PC-9 (cell line): ENCODE measurements at regions not wholly inside any gene's neighbourhood (a gene's known extent, or its start where the extent isn't known, plus 50 kb on each side); places are given as distances from the start of the nearest gene placed in this dataset.

Experiments
- BruUV-seq: library from RNA; stranded (reverse); fragments of 400-500 nt; replicated peaks from 2 replicates; lab custom pipeline; 2021; lab: Mats Ljungman, UMichigan
- CTCF ChIA-PET: fragments of 300-600 bp; sonication (Branson Sonifier 250); formaldehyde crosslinking; loops from one replicate; lab custom pipeline; 2022; ENCODE audit warnings: antibody characterized with exemption; lab: Charles Lee
- POLR2A ChIA-PET: fragments of 300-600 bp; sonication (Branson Sonifier 250); formaldehyde crosslinking; loops from one replicate; lab custom pipeline; 2022; ENCODE audit warnings: antibody characterized with exemption; ENCODE audit not compliant: unreplicated experiment; lab: Charles Lee
- DNase-seq, 2 experiments: peaks; one replicate each; pipeline versions ENCODE4 v3.0.0 to v3.0.0-alpha.2; 2015 to 2022; ENCODE audit warnings: mixed read lengths in 1 of 2
- H2AFZ ChIP-seq: fragments of 200-600 bp; sonication (generic); 2 replicates; pipeline ENCODE4 v1.8.1; 2017; ENCODE audit warnings: antibody characterized with exemption
- H3F3A ChIP-seq: fragments of 200-600 bp; sonication (generic); 2 replicates; pipeline ENCODE4 v1.8.1; 2017; ENCODE audit warnings: antibody characterized with exemption, mild to moderate bottlenecking, low read depth; ENCODE audit not compliant: insufficient read depth
- H3K27ac ChIP-seq: fragments of 200-600 bp; sonication (generic); 2 replicates; pipeline ENCODE4 v1.6.1; 2016; ENCODE audit warnings: mixed run types
- H3K27me3 ChIP-seq: fragments of 200-600 bp; sonication (generic); 2 replicates; pipeline ENCODE4 v1.6.1; 2016; ENCODE audit warnings: low read depth, mixed run types; ENCODE audit not compliant: insufficient read depth
- H3K36me3 ChIP-seq: fragments of 200-600 bp; sonication (generic); 2 replicates; pipeline ENCODE4 v1.6.1; 2016; ENCODE audit warnings: low read depth, mixed run types
- H3K4me1 ChIP-seq: fragments of 200-600 bp; sonication (generic); replicated peaks from 2 replicates; pipeline ENCODE4 v1.6.1; 2016; ENCODE audit warnings: mixed run types; ENCODE audit not compliant: insufficient read depth
- H3K4me2 ChIP-seq: fragments of 200-600 bp; sonication (generic); 2 replicates; pipeline ENCODE4 v1.6.1; 2017; ENCODE audit warnings: mixed run types
- H3K4me3 ChIP-seq: fragments of 200-600 bp; sonication (generic); 2 replicates; pipeline ENCODE4 v1.6.1; 2016; ENCODE audit warnings: mixed run types
- H3K79me2 ChIP-seq: fragments of 200-600 bp; sonication (generic); 2 replicates; pipeline ENCODE4 v1.6.1; 2017; ENCODE audit warnings: low read depth, mixed run types
- H3K9me2 ChIP-seq: fragments of 200-600 bp; sonication (generic); 2 replicates; pipeline ENCODE4 v1.8.1; 2017; ENCODE audit warnings: mild to moderate bottlenecking; ENCODE audit not compliant: insufficient read depth
- H3K9me3 ChIP-seq: fragments of 200-600 bp; sonication (generic); 2 replicates; pipeline ENCODE4 v1.8.1; 2016; ENCODE audit warnings: low read depth; ENCODE audit not compliant: insufficient read depth
- H4K20me1 ChIP-seq: fragments of 200-600 bp; sonication (generic); 2 replicates; pipeline ENCODE4 v1.8.1; 2017; ENCODE audit not compliant: insufficient read depth
- EZH2 ChIP-seq: fragments of 200-600 bp; sonication (generic); IDR thresholded peaks from 2 replicates; pipeline ENCODE4 v1.8.0; 2017; ENCODE audit warnings: antibody characterized with exemption, low read depth
- intact Hi-C: fragments of 100-400 bp; cut with micrococcal nuclease; formaldehyde crosslinking; loops from one replicate; pipeline ENCODE4 v1.10.0; 2022; ENCODE audit not compliant: unreplicated experiment
- TF ChIP-seq, protein P1 (sequence below): fragments of 200-600 bp; sonication (generic); conservative IDR thresholded peaks from 2 replicates; pipeline ENCODE4 v1.6.1; 2017; ENCODE audit warnings: mixed run types, antibody characterized with exemption, mild to moderate bottlenecking, moderate library complexity

DNA sequence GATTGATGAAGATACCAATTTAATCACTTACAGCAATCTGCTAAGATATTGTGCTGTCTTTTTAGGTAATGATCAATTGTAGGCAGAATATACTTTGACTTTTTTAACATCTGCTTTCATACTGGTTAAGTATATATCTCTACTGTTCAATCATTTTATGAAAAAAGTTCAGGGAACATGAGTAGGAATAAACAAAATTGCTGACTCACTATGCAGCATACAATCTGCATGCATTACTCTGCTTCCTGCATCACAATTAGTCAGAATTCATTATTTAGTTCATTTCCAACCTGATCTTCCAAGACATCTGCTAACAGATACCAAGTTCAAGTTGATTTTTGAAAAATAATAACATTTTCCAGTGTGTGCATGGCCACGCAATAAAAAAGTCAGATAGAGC, 1430.4 kb upstream of the LRRTM1 start:
- Histone ChIP-seq H3K27ac (no peak overlapping the region), H4K20me1 (no peaks in the 10 kb centered on the region), H3K4me2 (no peak overlapping the region), H2AFZ (no peak overlapping the region), H3K79me2 (no peaks in the 10 kb centered on the region), H3K4me1 (no peaks in the 10 kb centered on the region), H3K9me3 (no peaks in the 10 kb centered on the region), H3K36me3 (no peaks in the 10 kb centered on the region), H3K9me2 (no peaks in the 10 kb centered on the region), H3K27me3 (no peaks in the 10 kb centered on the region), H3F3A (no peaks in the 10 kb centered on the region), H3K4me3 (no peak overlapping the region)
- ChIA-PET POLR2A (no interaction called here), CTCF (no interaction called here)
- TF ChIP-seq, protein P1, sequence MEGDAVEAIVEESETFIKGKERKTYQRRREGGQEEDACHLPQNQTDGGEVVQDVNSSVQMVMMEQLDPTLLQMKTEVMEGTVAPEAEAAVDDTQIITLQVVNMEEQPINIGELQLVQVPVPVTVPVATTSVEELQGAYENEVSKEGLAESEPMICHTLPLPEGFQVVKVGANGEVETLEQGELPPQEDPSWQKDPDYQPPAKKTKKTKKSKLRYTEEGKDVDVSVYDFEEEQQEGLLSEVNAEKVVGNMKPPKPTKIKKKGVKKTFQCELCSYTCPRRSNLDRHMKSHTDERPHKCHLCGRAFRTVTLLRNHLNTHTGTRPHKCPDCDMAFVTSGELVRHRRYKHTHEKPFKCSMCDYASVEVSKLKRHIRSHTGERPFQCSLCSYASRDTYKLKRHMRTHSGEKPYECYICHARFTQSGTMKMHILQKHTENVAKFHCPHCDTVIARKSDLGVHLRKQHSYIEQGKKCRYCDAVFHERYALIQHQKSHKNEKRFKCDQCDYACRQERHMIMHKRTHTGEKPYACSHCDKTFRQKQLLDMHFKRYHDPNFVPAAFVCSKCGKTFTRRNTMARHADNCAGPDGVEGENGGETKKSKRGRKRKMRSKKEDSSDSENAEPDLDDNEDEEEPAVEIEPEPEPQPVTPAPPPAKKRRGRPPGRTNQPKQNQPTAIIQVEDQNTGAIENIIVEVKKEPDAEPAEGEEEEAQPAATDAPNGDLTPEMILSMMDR: no peak
- TF ChIP-seq EZH2: no peak
- intact Hi-C loops: no loop called here
- BruUV-seq: no TSS peak
- no peak for DNase-seq

DNA sequence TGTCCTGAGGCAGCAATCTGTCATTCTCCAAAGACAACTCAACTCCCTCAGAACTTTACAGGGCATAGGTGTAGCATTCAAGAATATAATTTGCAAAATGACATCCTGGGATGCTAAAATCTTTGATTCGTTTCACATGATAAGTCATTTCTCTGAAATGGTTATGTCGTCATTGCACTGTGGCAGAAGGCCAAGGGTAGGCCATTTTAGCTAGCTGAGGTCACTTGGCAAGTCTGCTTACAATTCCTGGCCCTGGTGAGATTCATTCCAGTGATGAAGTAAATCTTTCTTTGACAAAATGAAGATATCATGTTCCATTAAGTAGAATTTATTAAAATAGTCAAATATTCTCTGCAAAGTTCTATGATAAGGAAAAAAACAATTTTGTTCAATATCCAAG, 1410.3 kb upstream of the LRRTM1 start:
- H3K9me3 ChIP-seq: no peaks in the 10 kb centered on the region
- H3K27me3 ChIP-seq: no peaks in the 10 kb centered on the region
- no peak for DNase-seq
- intact Hi-C loops: no loop called here
- H3K4me3 ChIP-seq: no peak overlapping the region
- ChIA-PET CTCF (no interaction called here), POLR2A (no interaction called here)
- BruUV-seq: no TSS peak
- no peaks in the 10 kb centered on the region for H3K9me2 ChIP-seq
- H4K20me1 ChIP-seq: no peaks in the 10 kb centered on the region
- H2AFZ ChIP-seq: no peak overlapping the region
- no peaks in the 10 kb centered on the region for H3K36me3 ChIP-seq
- no peak overlapping the region for H3K4me2 ChIP-seq
- H3F3A ChIP-seq: no peaks in the 10 kb centered on the region
- no peaks in the 10 kb centered on the region for H3K4me1 ChIP-seq
- H3K27ac ChIP-seq: no peak overlapping the region
- H3K79me2 ChIP-seq: no peaks in the 10 kb centered on the region
- TF ChIP-seq EZH2: no peak
- TF ChIP-seq, protein P1: no peak

DNA sequence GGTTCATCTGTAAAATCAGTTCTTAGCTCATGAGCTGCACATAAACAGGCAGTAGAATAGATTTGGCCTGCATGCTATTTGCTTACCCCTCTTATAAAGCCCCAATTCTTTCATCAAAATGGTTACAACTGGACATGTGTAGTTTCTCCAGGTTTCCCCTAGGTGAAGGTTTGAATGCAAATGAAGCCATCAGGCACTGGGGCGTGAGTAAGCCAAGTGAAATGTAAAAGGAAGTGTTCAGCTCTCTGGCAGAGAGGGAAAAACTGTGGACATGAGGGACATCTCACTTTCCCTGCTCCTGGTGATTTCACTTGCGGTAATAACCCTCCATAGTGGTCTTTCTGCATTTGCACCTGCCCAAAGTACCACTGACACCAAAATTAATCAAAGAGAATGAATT, 1402.3 kb upstream of the LRRTM1 start:
- H3K9me3 ChIP-seq: no peaks in the 10 kb centered on the region
- no peak overlapping the region for H2AFZ ChIP-seq
- CTCF ChIA-PET: no interaction called here

More for the DNA sequence above, 1402.3 kb upstream of the LRRTM1 start:
- BruUV-seq: no TSS peak
- Histone ChIP-seq H3K79me2 (no peaks in the 10 kb centered on the region), H3K4me3 (no peak overlapping the region), H3K27ac (no peak overlapping the region), H3K27me3 (no peaks in the 10 kb centered on the region), H3K36me3 (no peaks in the 10 kb centered on the region), H3K9me2 (no peaks in the 10 kb centered on the region), H4K20me1 (no peaks in the 10 kb centered on the region), H3K4me1 (no peaks in the 10 kb centered on the region), H3F3A (no peaks in the 10 kb centered on the region), H3K4me2 (no peak overlapping the region)
- intact Hi-C loops: no loop called here
- TF ChIP-seq EZH2: no peak
- TF ChIP-seq, protein P1: no peak
- POLR2A ChIA-PET: no interaction called here
- DNase-seq: no peak
